K562 (cell line): ENCODE measurements at regions not wholly inside any gene's neighbourhood (a gene's known extent, or its start where the extent isn't known, plus 50 kb on each side); places are given as distances from the start of the nearest gene placed in this dataset.

Source experiments
- ATAC-seq: fragments of 200-7000 bp; cut with Tn5 transposase; 3 replicates; pipeline ENCODE4 v1.9.1; 2020; ENCODE audit warnings: moderate library complexity
- BruUV-seq: library from RNA; stranded (reverse); fragments of 400-500 nt; replicated peaks from 2 replicates; lab custom pipeline; 2021; lab: Mats Ljungman, UMichigan
- CTCF ChIA-PET: fragments of 300-600 bp; formaldehyde crosslinking; extraction: SDS; loops from one replicate; lab custom pipeline; 2021; ENCODE audit warnings: low intra/inter-chr PET ratio; lab: Yijun Ruan, JAX
- POLR2A ChIA-PET: fragments of 300-600, 350-650 bp; sonication (Branson Sonifier 250); formaldehyde crosslinking; extraction: SDS; loops from one replicate; lab custom pipeline; 2021; ENCODE audit warnings: antibody characterized with exemption, inconsistent platforms; lab: Yijun Ruan, JAX
- DNase-seq, 4 experiments: peaks; one replicate each; pipeline versions ENCODE4 v3.0.0 to v3.0.0-alpha.2; 2011 to 2018; ENCODE audit warnings: low spot score in 3 of 4, mixed read lengths in 3 of 4; ENCODE audit errors: extremely low read depth in 1 of 4
- FAIRE-seq: peaks from 2 replicates; lab custom pipeline; 2011; peaks lifted over from hg19 to GRCh38; lab: Jason Lieb, UNC
- H2AFZ ChIP-seq: 2 replicates; pipeline ENCODE4 v1.6.0; 2011; ENCODE audit warnings: low read depth, low read length, control low read depth, inconsistent platforms
- H3K27ac ChIP-seq: fragments of 200-600 bp; 3 replicates; pipeline ENCODE4 v1.8.0; 2011; ENCODE audit warnings: low read depth, mild to moderate bottlenecking, control low read depth, inconsistent platforms, low read length, moderate library complexity, mixed read lengths; ENCODE audit errors: extremely low read depth
- H3K27me3 ChIP-seq, 2 experiments: fragments of 300-600 bp in 1 of 2; 2 replicates in 1 of 2; 3 replicates in 1 of 2; pipeline versions ENCODE4 v1.6.0 to v1.8.0; 2011; ENCODE audit warnings: inconsistent platforms in 2 of 2, low read length in 2 of 2, mild to moderate bottlenecking in 1 of 2, mixed read lengths in 1 of 2, moderate library complexity in 1 of 2; ENCODE audit not compliant: control insufficient read depth in 2 of 2, insufficient read depth in 2 of 2
- H3K36me3 ChIP-seq: fragments of 300-600 bp; 3 replicates; pipeline ENCODE4 v1.8.0; 2011; ENCODE audit warnings: mild to moderate bottlenecking, low read length, inconsistent platforms; ENCODE audit not compliant: control insufficient read depth, insufficient read depth
- H3K4me1 ChIP-seq, 2 experiments: fragments of 200-600 bp in 1 of 2; replicated peaks in 1 of 2; 2 replicates in 1 of 2; 3 replicates in 1 of 2; pipeline versions ENCODE4 v1.5.1 to v1.8.0; 2011; ENCODE audit warnings: inconsistent platforms in 2 of 2, low read length in 2 of 2, mild to moderate bottlenecking in 1 of 2, mixed read lengths in 1 of 2, moderate library complexity in 1 of 2; ENCODE audit not compliant: control insufficient read depth in 2 of 2, insufficient read depth in 2 of 2
- H3K4me2 ChIP-seq: 2 replicates; pipeline ENCODE4 v1.6.1; 2011; ENCODE audit warnings: low read length, control low read depth, inconsistent platforms, mixed read lengths; ENCODE audit not compliant: insufficient read depth
- H3K4me3 ChIP-seq: fragments of 200-600 bp; sonication (generic), shearing (Covaris generic); 2 replicates; pipeline ENCODE4 v1.5.1; 2016; ENCODE audit warnings: control low read depth, inconsistent platforms
- H3K79me2 ChIP-seq: fragments of 200-600 bp; 3 replicates; pipeline ENCODE4 v1.8.0; 2011; ENCODE audit warnings: low read length, inconsistent platforms; ENCODE audit not compliant: control insufficient read depth, insufficient read depth
- H3K9ac ChIP-seq, 2 experiments: 2 replicates each; pipeline versions ENCODE4 v1.6.0 to v1.6.1; 2011; ENCODE audit warnings: low read depth in 2 of 2, low read length in 2 of 2, control low read depth in 1 of 2, inconsistent platforms in 1 of 2, mild to moderate bottlenecking in 1 of 2, mixed read lengths in 1 of 2; ENCODE audit not compliant: insufficient read depth in 1 of 2
- H3K9me1 ChIP-seq: one replicate; pipeline ENCODE4 v1.6.0; 2011; ENCODE audit warnings: inconsistent platforms, mild to moderate bottlenecking, low read length, moderate library complexity; ENCODE audit not compliant: control insufficient read depth, insufficient read depth
- H3K9me3 ChIP-seq: replicated peaks from 2 replicates; pipeline ENCODE4 v1.5.1; 2011; ENCODE audit warnings: low read depth, low read length, inconsistent platforms; ENCODE audit not compliant: control insufficient read depth, insufficient read depth
- H4K20me1 ChIP-seq: replicated peaks from 2 replicates; pipeline ENCODE4 v1.6.1; 2011; ENCODE audit warnings: low read length, inconsistent platforms, mixed read lengths; ENCODE audit not compliant: control insufficient read depth, insufficient read depth
- ADNP ChIP-seq: fragments of 200-800 bp; sonication (Bioruptor generic); IDR thresholded peaks from 2 replicates; pipeline ENCODE4 v1.6.1; 2016; ENCODE audit warnings: missing genetic modification characterization, missing compliant biosample characterization
- ARID1B ChIP-seq: fragments of 450-650 bp; IDR thresholded peaks from 2 replicates; pipeline ENCODE4 v1.6.1; 2016; ENCODE audit warnings: antibody characterized with exemption, mild to moderate bottlenecking, inconsistent platforms
- CBX8 ChIP-seq: fragments of 200-600 bp; sonication (generic); IDR thresholded peaks from 2 replicates; pipeline ENCODE4 v1.6.1; 2012; ENCODE audit warnings: borderline replicate concordance, mixed run types, low read depth, mild to moderate bottlenecking, moderate library complexity, mixed read lengths, low read length, control low read depth, inconsistent platforms; ENCODE audit not compliant: poor library complexity, severe bottlenecking; ENCODE audit errors: extremely low read depth
- CHD1 ChIP-seq: fragments of 200-600 bp; sonication (generic); IDR thresholded peaks from one replicate; pipeline ENCODE4 v1.6.1; 2012; ENCODE audit warnings: mild to moderate bottlenecking, moderate library complexity, low read length, inconsistent platforms
- HDAC8 ChIP-seq: fragments of 450-650 bp; IDR thresholded peaks from 2 replicates; pipeline ENCODE4 v1.6.1; 2016; ENCODE audit warnings: mild to moderate bottlenecking, missing genetic modification characterization, moderate library complexity, missing compliant biosample characterization
- KAT2B ChIP-seq: IDR thresholded peaks from one replicate; pipeline ENCODE4 v1.6.1; 2012; ENCODE audit warnings: low read depth, mild to moderate bottlenecking, control low read depth, inconsistent platforms, low read length, moderate library complexity
- MAFF ChIP-seq: IDR thresholded peaks from 2 replicates; pipeline ENCODE4 v1.6.1; 2012; ENCODE audit warnings: low read length, improper control_type of control experiment
- NFIX ChIP-seq: fragments of 250-450 bp; sonication (Bioruptor Pico); IDR thresholded peaks from 2 replicates; pipeline ENCODE4 v1.4.0; 2020; ENCODE audit warnings: low read depth, mild to moderate bottlenecking, moderate library complexity
- PHF8 ChIP-seq: fragments of 200-600 bp; sonication (generic); IDR thresholded peaks from 2 replicates; pipeline ENCODE4 v1.6.1; 2012; ENCODE audit warnings: mixed run types, mild to moderate bottlenecking, inconsistent platforms, low read length, moderate library complexity, borderline replicate concordance
- RCOR1 ChIP-seq, 2 experiments: IDR thresholded peaks; 2 replicates each; pipeline ENCODE4 v1.6.1; 2012; ENCODE audit warnings: low read depth in 2 of 2, low read length in 2 of 2, borderline replicate concordance in 1 of 2, improper control_type of control experiment in 1 of 2
- RHOXF2B ChIP-seq: fragments of 250-450 bp; sonication (Bioruptor Pico); conservative IDR thresholded peaks from 2 replicates; pipeline ENCODE4 v1.5.1; 2021
- ZFP36 ChIP-seq: fragments of 150-350 bp; IDR thresholded peaks from 2 replicates; pipeline ENCODE4 v1.6.1; 2018; ENCODE audit warnings: low read length, low read depth; ENCODE audit not compliant: partially characterized antibody
- ZNF124 ChIP-seq: sonication (generic); formaldehyde crosslinking; IDR thresholded peaks from 2 replicates; pipeline ENCODE4 v1.8.1; 2022; ENCODE audit warnings: missing genetic modification reagents
- ZNF395 ChIP-seq: fragments of 200-800 bp; sonication (Bioruptor generic); IDR thresholded peaks from 2 replicates; pipeline ENCODE4 v1.6.1; 2017; ENCODE audit warnings: missing genetic modification characterization, missing compliant biosample characterization
- WGBS: fragments of 100-300 bp; shearing (Covaris generic); methylation state at CpG from one replicate; pipeline ENCODE4 v1.1.6; 2016; ENCODE audit warnings: low coverage, mixed read lengths; ENCODE audit not compliant: insufficient coverage; ENCODE audit errors: missing lambda C conversion rate; 5-methylcytosine and 5-hydroxymethylcytosine counted together
- in situ Hi-C: fragments of 300-500 bp; cut with MboI; formaldehyde crosslinking; loops from 4 replicates; pipeline ENCODE4 v1.15.0; 2018; ENCODE audit warnings: inconsistent platforms, mixed read lengths
- intact Hi-C: fragments of 100-400 bp; cut with micrococcal nuclease; formaldehyde crosslinking; loops from 2 replicates; pipeline ENCODE4 v1.14.2; 2022
- TF ChIP-seq, protein P1 (sequence below): fragments of 450-650 bp; formaldehyde crosslinking; IDR thresholded peaks from 2 replicates; pipeline ENCODE4 v1.4.0; 2020; ENCODE audit warnings: mild to moderate bottlenecking, moderate library complexity
- TF ChIP-seq, protein P2 (sequence below): fragments of 450-650 bp; formaldehyde crosslinking; IDR thresholded peaks from 2 replicates; pipeline ENCODE4 v1.4.0; 2022; ENCODE audit warnings: mild to moderate bottlenecking, moderate library complexity

GRCh38 chr7:19920705-19921104, 147.3 kb upstream of the TMEM196 start:
- ATAC-seq (no peak), DNase-seq (peak in 1 of 4 experiments; percentile 1), FAIRE-seq (no peak)
- H3K27me3 ChIP-seq = no peaks in the 10 kb centered on the region
- no peaks in the 10 kb centered on the region for H3K9me1 ChIP-seq
- H3K4me3 ChIP-seq = no peak overlapping the region
- in situ Hi-C loops (no loop called here), intact Hi-C loops (no loop called here)
- H3K27ac ChIP-seq = no peak overlapping the region
- no peak for TF ChIP-seq ZNF395
- TF ChIP-seq, protein P1, sequence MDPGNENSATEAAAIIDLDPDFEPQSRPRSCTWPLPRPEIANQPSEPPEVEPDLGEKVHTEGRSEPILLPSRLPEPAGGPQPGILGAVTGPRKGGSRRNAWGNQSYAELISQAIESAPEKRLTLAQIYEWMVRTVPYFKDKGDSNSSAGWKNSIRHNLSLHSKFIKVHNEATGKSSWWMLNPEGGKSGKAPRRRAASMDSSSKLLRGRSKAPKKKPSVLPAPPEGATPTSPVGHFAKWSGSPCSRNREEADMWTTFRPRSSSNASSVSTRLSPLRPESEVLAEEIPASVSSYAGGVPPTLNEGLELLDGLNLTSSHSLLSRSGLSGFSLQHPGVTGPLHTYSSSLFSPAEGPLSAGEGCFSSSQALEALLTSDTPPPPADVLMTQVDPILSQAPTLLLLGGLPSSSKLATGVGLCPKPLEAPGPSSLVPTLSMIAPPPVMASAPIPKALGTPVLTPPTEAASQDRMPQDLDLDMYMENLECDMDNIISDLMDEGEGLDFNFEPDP (CRISPR knock-in tag) = no peak
- TF ChIP-seq MAFF = no peak
- no peak for TF ChIP-seq RCOR1 (IDR thresholded peaks at IDR 0.05; ENCODE audit: borderline replicate concordance in 1 of 2, low read depth in 2 of 2, low read length in 2 of 2)
- TF ChIP-seq KAT2B = no peak
- no peak for TF ChIP-seq ARID1B
- no peak for TF ChIP-seq ZFP36
- no peak for TF ChIP-seq ZNF124 (CRISPR knock-in tag)
- TF ChIP-seq HDAC8 (tag) = no peak
- no peak for TF ChIP-seq PHF8
- TF ChIP-seq CBX8 = no peak
- TF ChIP-seq, protein P2, sequence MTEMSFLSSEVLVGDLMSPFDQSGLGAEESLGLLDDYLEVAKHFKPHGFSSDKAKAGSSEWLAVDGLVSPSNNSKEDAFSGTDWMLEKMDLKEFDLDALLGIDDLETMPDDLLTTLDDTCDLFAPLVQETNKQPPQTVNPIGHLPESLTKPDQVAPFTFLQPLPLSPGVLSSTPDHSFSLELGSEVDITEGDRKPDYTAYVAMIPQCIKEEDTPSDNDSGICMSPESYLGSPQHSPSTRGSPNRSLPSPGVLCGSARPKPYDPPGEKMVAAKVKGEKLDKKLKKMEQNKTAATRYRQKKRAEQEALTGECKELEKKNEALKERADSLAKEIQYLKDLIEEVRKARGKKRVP (CRISPR knock-in tag) = no peak
- TF ChIP-seq ADNP (tag) = no peak
- TF ChIP-seq CHD1 = no peak
- TF ChIP-seq NFIX = no peak
- TF ChIP-seq RHOXF2B (CRISPR knock-in tag) = no peak
- no TSS peak for BruUV-seq
- no peaks in the 10 kb centered on the region for H4K20me1 ChIP-seq
- no peaks in the 10 kb centered on the region for H3K36me3 ChIP-seq
- no peak overlapping the region for H3K9ac ChIP-seq
- H3K79me2 ChIP-seq = no peaks in the 10 kb centered on the region
- ChIA-PET POLR2A (no interaction called here), CTCF (no interaction called here)
- WGBS = under 1% methylated on average over 7 of the region's 7 CpGs
- H3K4me2 ChIP-seq = no peak overlapping the region
- H3K9me3 ChIP-seq = no peaks in the 10 kb centered on the region
- H3K4me1 ChIP-seq = no peaks in the 10 kb centered on the region
- H2AFZ ChIP-seq = no peak overlapping the region
